Anterior cingulate cortex (tissue), 58 donors: ENCODE measurements at regions not wholly inside any gene's neighbourhood (a gene's known extent, or its start where the extent isn't known, plus 50 kb on each side); places are given as distances from the start of the nearest gene placed in this dataset.
"Not testable (repeated sequence)": the region's sequence is repeated elsewhere in the genome, so short reads cannot be mapped to it uniquely, and the experiment has no call there.

ENCODE experiments used
- DNase-seq, 58 donors: peaks; one replicate each; lab custom pipeline; 2025; lab: John Stamatoyannopoulos, UW

DNA sequence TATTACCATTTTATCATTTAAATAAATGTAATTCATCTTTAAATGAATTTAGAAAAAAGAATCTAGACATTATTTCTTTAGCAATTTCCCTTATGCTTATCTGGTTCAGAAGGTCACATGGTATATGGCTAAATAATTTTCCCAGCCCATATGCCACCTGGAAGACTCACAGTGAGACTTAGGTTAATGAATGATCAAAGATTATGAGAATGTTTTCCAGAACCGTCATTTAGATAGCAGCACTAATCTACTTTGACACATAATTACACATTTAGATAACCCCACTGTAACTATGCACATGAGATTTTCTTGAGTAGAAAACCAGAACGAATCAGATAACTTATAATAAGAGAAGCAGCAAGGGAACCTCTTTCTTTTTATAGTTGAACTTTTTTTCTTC is 124.9 kb upstream of the CCDC180 start:
- DNase-seq: not testable (repeated sequence)

- DNase-seq: no peak
Observed at GRCh38 chr9:97179616-97180015, 127.8 kb upstream of the CCDC180 start.

DNA sequence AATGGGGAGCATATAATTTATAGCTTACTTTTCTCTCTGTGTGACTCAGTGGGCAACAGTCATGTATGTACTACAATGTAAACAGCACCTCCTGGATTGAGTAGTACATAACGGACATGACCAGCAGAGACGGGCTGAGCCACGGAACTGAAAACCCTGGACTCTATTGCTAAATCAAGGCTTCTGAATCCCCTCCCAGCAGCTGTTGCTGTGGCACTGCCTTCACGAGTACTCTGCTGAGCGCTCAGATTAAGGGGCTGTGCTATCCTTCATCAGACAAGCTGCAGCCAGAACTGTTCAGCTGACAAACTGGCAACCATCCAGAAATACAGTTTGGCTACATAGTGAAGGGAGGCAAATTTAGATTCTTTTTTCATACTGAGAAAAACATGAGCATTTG is 131.3 kb upstream of the CCDC180 start:
- DNase-seq: peak in 9 of 58 donors; percentile 1 to 27 (median 7)

GRCh38 chr9:97168174-97168573 is 129.2 kb upstream of the CTSV start:
- DNase-seq: not testable (repeated sequence)

GRCh38 chr9:97166496-97167138 is 127.7 kb upstream of the CTSV start:
- not testable (repeated sequence) for DNase-seq

- DNase-seq: no peak
Observed at GRCh38 chr9:97160255-97160654, 121.3 kb upstream of the CTSV start.

DNA sequence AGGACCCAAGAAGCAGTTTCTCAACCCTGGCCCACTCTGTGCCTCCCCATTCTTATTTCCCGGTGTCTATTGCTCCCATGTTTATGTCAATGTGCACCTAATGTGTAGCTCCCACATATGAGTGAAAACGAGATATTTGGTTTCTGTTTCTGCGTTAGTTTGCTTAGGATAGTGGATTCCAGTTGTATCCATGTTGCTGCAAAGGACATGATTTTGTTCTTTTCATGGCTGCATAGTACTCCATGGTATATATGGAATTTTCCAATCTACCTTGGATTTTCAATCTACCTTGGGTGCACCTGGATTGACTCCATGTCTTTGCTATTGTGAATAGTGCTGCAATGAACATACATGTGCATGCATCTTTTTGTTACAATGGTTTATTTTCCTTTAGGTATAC is 119.8 kb upstream of the CTSV start:
- not testable (repeated sequence) for DNase-seq

- not testable (repeated sequence) for DNase-seq
Observed at GRCh38 chr9:97155441-97155840, 116.5 kb upstream of the CTSV start.

DNA sequence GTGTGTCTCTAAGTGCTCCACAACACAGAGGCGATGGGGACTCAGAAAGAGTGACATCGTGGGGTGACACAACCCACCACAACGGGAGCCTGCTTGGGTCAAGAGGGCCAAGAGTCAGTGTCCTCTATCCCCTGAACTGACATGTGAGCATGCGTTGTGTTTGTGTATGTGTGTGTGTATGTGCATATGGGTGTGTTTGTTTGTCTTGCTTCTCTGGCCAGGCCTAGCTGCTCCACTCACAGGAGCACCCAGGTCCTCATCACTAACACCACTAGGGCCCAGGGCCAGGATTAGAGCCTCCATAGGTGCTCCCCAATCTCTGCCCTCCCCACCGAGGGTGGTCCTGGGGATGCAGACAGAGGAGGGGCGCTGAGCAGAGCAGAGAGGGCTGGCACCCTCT is 115.0 kb upstream of the CTSV start:
- no peak for DNase-seq

GRCh38 chr9:97153160-97153559 is 114.2 kb upstream of the CTSV start:
- not testable (repeated sequence) for DNase-seq

GRCh38 chr9:97150471-97150870 is 111.5 kb upstream of the CTSV start:
- not testable (repeated sequence) for DNase-seq

GRCh38 chr9:97148428-97148827 is 109.5 kb upstream of the CTSV start:
- DNase-seq: not testable (repeated sequence)

DNA sequence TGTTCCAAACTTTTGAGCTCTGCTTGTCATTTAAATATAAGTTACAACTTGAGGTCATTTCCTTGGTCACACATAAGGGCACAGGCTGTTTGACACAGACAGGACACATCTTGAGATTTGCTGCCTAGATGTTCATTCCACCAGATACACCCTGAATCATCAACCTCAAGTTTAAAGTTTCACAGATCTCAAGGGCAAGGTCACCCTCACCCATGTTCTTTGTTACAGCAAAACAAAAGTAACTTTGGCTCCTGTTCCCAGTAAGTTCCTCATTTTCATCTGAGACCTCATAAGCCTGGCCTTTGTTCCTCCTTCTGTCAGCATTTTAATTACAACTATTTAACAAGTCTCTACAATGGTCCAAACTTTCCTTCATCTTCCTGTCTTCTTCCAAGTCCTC is 106.7 kb upstream of the CTSV start:
- not testable (repeated sequence) for DNase-seq

- no peak for DNase-seq
Observed at GRCh38 chr9:97140566-97140965, 101.6 kb upstream of the CTSV start.

- DNase-seq: no peak
Observed at GRCh38 chr9:97136421-97136820, 97.5 kb upstream of the CTSV start.

DNA sequence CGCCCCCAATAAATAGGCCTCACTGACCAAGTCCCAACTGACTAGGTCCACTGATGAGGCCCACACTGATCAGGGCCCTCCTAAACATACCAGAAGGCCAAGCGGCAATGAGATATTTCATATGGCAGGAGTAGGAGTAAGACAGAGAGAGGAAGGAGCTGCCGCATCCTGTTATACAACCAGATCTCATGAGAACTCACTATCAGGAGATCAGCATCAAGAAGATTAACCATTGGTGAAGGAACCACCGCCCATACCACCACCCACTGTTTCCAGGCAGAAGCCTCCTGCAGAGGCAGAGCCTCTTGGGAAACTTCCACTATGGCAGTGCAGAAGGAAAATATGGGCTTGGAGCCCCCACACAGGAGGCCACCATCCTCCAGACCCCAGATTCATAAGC is 95.0 kb upstream of the CTSV start:
- DNase-seq: not testable (repeated sequence)

DNA sequence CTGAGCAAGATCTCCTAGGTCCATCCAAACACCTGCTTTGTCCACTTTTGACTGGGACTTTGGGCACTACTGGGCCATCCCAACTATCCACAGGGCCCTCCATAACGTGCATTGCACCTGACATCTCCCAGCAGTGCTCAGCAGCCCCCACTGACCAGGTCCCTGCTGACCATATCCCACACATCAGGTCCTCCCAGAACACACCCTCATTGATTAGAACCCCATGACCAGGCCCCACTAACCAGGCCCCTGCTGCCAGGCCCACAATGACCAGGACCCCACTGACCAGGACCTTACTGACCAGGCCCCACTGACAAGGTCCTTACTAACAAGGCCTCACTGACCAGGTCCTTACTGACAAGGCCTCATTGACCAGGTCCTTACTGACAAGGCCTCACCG is 93.9 kb upstream of the CTSV start:
- no peak for DNase-seq

DNA sequence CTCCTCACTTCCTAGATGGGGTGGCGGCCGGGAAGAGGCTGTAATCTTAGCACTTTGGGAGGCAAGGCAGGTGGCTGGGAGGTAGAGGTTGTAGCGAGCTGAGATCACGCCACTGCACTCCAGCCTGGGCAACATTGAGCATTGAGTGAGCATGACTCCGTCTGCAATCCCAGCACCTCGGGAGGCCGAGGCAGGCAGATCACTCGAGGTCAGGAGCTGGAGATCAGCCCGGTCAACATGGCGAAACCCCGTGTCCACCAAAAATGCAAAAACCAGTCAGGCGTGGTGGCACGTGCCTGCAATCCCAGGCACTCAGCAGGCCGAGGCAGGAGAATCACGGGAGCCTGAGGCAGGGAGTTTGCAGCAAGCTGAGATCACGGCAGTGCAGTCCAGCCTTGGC is 91.9 kb upstream of the CTSV start:
- not testable (repeated sequence) for DNase-seq

DNA sequence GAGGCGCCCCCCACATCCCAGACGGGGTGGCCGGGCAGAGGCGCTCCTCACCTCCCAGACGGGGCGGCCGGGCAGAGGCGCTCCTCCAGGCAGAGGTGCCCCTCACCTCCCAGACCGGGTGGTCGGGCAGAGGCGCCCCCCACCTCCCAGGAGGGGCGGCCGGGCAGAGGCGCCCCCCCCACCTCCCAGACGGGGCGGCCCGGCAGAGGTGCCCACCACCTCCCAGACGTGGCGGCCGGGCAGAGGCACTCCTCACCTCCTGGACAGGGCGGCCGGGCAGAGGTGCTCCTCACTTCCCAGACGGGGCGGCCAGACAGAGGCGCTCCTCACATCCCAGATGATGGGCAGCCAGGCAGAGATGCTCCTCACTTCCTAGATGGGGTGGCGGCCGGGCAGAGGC is 91.4 kb upstream of the CTSV start:
- not testable (repeated sequence) for DNase-seq

DNA sequence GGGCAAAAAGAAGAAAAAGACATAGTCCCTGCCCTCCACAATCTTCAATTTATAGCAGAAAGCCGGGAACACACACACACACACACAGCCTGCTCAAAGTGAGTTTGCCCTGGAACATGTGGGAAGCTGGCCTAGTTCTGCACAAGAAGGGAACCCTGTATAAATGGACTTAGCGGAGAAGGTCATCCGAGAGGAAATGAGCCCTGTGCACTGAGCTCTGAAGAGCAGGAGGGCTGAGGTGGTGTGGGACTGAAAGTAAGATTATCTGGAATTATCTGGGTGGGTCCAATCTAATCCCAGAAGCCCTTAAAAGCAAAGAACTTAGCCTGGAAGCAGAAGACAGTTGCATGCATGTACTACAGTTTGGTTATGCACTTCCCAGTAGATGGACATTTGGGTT is 90.0 kb upstream of the CTSV start:
- DNase-seq: no peak

DNA sequence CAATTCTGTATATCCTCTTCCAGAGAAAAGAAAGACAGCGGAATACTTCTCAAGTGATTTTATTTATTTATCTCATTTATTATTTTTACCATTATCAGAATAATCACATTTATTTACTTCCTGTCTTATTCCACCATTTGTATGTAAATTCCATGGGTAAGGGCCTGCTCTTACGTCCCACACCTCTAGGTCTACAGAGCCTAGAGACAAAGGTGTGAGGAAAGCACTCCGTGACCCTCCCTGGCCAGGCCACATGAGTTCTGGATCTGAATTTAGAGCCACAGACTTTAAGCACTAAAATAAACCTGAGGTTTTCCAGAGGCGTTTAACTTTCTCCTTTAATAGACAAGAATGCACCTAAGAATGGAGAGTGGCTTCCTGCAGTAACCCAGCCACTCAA is 85.3 kb upstream of the CTSV start:
- DNase-seq: no peak

GRCh38 chr9:97110696-97111095 is 71.8 kb upstream of the CTSV start:
- no peak for DNase-seq
